Suppressor macrophage treated with lipopolysaccharide for 1 hour (primary cell): ENCODE measurements at regions not wholly inside any gene's neighbourhood (a gene's known extent, or its start where the extent isn't known, plus 50 kb on each side); places are given as distances from the start of the nearest gene placed in this dataset.

Experiments
- DNase-seq, 3 donors: peaks; one replicate each; pipeline ENCODE4 v3.0.0-alpha.2; 2020 to 2022

DNA sequence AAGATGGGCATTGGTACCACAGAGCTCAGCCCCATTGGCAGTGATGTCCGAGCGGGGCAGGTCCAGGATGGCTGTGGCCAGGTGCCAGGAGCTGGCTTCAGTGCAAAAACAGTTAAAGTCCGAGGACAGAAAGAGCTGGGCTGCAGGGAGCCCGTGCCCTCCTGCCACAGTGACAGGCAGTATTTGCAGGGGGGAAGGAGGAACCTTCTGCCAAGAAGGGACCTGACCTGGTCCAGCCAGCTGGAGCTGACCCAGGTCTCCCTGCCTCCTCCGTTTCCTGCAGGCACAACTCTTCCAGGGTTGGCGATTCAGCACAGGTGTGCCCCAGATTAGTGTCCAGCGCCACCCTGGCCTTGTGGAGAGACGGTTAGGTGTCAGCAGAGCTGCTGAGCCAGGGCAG is 199.0 kb downstream of the ENGASE start:
- no peak for DNase-seq

DNA sequence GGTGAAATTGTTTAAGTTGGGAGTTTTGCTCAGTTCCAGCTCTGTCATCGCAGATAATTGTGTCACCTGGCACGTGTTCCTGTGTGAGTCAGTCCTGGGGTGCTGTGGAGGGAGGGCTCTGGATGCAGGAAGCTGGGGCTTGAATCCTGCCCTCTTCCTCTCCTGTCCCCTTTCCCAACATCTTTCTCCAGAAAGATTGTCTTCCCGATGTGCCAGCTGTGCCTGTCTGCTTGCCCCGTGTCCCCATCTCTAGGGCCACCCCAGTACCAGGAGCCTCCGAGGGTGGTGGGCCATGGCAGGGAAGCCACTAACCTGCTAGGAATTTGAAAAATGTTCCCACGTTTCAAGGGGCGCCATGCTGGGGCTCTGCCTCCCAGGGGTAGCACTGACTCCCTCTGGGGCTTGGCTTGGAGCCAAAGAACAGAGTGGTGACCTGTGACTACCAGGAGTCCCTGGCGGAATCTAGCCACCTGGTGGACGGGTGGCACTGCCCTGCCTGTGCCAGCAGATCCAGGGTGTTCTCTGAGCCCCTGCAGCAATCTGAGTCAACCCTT is 198.1 kb downstream of the ENGASE start:
- peak in 2 of 3 donors; percentile 6 to 12 for DNase-seq

DNA sequence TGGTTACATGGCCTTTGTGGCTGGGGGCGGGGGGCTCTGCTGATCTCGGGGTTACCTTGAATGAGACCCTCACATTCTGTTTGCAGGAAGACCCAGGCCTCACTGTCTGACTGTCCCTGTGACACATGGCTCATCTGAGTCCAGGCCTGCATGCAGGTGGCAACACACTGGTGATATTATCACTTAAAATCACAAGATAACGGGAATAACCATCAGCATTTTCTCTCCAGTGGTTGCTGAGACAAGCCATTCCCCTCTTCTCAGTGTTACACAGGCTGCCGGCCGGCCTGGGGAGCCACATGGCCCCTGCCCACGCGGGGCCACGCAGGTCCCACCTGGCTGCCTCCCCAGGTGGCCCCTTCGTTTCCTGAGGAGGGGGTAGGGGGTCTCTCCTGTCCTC is 197.6 kb downstream of the ENGASE start:
- DNase-seq: no peak

DNA sequence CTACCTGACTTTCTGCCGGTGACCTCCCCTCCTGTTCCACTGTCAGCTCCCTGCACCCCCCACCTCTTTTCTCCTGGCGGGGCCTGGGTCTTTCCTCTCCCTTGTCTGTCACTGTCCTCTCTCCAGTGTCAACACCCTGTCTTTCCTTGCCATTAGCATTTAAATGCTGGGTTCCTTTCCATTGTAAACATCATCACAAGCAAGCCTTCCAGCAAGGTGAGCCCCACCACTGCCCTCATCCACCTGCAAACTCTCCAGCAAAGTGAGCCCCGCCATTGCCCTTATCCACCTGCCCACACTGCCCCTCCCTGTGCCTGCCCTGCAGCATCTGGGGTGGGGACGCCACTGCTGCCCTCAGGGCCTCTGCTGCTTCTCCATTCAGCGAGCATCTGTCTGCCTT is 195.0 kb downstream of the ENGASE start:
- DNase-seq: no peak

DNA sequence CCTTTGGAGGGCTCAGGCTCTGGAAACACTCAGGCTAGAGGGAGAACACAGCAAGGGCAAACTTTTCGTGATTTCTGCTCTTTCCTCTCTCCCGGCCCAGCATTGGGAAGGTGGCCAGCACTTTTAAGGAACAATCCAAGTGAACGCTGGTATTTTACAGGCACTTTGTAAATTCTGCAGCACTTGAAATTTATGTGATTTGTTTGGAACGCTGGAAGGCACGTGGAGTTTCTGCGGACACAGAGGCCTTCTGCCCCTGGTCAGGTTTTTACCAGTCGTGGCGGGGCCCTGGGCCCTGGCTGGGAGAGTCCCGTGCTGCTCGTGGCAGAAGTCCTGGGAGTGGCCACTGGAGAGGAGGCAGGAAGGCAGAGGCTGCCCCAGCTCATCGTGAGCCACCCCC is 188.6 kb downstream of the ENGASE start:
- DNase-seq: no peak

DNA sequence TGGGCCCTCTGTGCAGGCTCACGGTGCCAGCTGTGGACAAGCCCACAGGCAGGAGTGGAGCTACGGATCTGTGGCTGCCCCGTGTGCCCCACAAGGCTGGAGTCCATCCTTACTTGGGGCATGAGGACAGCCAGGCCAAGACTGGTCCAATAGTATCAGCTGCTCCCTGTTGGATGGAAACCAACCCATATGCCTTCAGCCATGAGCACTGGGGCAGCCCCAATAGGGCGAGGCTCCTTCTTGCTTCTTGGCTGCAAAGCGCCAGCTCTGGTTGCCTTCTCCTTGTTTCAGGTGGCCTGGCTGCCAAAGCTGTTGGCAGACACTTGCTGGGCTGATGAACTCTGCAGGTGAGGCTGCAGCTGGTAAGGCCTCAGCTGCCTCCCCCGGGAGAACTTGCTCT is 188.0 kb downstream of the ENGASE start:
- DNase-seq: no peak

DNA sequence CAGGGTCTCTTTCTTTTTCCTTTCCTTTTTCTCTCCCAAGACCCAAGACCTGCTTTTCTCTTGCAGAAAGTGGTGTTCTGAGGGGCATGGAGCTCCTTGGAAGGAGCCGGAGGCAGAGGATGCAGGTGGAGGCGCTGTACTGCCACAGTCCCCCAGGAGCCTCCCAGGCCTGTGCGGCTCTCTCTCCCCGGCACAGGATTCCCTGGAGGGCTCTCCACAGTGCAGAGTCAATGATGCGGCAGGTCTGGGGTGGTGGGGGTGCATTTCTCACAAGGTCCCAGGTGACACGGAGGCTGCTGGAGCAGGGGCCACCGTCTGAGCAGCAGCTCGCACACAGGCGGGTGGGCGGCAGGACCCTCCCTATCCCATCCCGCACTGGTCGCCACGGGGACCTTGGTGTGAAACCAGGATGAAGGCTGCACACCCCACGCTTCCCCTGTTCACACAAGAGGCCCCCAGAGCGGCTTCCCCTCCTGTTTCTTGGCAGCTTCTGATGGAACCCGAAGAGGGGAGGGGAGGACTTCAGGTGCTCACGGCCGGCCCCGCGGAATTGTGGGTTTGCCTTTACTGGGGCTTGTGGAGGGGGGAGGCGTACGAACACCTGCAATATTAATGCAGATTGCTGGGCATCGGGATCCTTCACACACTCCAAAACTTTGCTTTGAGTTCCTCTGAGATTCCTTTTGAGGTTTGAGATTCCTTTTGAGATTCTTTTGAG is 186.9 kb downstream of the ENGASE start:
- no peak for DNase-seq

DNA sequence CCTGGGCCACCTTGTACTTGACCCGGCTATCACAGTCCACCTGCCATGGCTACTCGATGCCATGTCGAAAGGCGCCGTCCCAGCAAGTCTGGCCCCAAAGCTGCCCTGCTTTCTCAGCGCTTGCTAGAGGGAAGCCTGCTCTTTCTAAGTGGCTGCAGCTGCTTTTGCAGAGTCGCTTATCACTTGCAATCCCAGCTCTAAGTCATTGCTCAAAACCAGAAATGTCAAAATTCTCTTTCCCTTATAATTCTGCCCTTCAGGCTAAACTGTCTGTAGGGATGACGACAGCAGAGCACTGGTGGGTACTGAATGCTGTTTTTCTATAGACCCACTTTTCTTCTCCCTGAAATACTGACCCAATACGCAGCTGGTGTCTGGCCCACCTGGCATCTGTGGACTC is 184.2 kb downstream of the ENGASE start:
- no peak for DNase-seq

DNA sequence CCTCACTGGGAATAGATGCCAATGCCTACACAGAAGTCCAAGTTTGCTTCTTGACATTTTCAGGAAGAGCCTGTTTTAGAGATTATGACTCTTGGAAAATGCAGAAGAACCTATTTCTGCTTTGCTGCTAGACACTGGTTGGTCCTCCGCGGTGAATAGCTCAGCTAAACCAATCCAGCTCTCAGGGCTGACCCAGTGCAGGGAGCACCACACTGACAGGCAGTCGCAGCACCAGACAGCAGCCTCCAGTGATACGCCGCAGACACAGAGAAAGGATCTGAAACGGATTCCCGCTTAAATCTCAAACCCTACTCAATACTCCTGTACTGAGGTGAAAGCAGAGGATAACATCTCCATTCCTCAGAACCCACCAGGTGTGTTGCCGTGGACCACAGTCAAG is 183.4 kb downstream of the ENGASE start:
- DNase-seq: no peak

DNA sequence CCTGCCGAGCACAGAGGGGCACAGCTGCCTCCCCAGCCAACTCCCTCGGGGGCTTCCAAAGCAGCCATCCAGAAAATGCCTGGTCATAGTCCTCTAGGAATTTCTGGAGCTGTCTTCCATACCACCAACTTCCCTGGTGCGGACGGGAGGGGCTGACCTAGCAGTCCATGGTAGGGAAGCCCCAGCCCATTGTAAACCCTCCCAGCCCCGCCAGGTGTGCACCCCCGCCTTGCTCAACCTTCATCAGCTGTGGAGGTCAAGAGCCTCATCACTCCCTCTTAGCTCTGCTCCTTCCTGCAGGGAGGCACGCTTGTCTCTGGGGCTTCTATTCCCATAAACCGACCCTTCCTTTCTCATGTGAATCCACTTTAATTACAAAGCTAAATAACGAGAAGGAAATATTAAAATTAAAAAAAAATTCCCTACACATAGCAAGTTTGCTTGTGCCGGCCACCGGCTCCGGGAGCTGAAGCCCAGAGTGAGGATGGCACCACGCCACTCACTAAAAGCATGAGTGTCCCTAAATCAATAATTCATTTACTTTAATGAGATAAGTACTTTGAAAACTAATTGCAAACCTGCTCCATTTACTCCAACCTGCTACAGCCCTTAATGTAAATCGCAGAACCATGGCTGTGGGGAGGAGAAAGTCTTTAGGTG is 181.4 kb downstream of the ENGASE start:
- DNase-seq: no peak

DNA sequence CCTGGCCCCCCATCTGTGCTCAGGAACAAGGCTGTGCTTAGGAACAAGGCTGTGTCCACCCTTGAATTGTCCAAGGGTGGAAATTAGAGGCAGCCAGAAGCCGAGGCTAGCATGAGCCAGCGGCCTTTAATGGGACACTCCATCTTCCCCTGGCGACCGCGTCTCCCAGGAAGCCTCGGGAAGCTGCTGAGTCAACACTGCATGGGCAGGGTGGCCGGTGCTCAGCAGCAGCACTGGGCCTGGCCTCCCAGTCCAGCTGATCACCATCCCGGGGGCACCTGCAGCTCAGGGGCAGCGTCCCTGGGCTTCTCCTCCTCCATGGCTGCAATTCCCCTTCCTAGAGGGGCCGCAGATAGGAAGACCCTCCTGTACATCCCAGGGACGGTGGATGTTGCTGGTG is 180.8 kb downstream of the ENGASE start:
- no peak for DNase-seq

DNA sequence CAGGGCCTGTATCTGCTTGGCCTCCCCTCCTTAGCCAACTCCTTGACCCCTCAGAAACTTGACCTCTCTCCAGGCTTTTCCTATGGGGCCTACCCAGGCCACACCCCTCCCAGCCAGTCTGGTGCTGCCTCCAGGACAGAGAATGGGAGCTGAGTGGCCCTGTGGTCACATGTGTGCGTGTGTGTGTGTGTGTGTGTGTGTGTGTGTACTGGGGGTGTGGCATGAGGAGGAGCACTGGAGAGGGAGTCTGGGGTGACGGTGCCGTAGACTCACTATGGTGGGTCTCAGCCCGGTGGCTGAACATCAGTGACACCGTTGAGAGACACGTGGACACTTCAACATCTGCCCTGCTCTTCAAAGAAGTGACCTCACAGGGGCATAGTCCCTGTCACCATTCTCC is 180.4 kb downstream of the ENGASE start:
- DNase-seq: no peak

DNA sequence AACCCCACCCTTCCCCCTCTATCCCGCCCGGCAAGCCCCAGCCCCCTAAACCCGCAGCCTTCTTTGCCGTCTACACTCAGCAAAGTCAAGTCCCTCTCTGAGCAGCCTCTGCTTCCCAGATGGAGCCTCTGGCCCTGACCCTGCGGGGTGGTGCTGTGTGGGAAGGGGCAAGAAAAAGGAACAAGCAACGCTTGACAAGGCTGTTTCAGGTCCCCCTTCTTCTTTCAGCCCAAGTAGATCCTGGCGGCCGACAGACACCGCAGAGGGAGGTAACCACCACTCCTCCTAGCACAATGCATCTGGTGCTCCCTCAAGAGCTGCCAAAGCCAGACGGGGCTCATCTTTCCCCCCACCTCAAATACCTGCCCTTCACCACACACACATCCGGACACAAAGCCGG is 178.3 kb downstream of the ENGASE start:
- DNase-seq: peak in 1 of 3 donors; percentile 7

DNA sequence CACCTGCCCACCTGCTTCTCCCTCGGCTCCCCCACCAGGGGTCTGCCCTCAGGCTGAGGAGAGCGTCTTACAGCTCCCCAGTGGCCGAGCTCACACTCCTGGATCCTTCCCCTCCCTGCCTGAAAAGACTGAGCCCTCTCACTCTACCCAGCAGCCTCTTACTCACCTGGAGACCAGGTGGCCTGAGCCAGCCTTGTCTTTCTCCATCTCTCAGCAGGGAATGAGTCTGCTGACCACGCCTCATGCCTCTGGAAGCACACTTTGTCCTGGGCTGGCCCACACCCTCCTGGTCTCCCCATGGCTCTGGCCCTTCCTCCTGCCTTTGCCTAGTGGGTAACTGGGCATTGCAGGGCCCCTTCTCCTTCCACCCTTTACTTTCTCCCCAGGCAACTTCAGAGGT is 177.2 kb downstream of the ENGASE start:
- DNase-seq: no peak

DNA sequence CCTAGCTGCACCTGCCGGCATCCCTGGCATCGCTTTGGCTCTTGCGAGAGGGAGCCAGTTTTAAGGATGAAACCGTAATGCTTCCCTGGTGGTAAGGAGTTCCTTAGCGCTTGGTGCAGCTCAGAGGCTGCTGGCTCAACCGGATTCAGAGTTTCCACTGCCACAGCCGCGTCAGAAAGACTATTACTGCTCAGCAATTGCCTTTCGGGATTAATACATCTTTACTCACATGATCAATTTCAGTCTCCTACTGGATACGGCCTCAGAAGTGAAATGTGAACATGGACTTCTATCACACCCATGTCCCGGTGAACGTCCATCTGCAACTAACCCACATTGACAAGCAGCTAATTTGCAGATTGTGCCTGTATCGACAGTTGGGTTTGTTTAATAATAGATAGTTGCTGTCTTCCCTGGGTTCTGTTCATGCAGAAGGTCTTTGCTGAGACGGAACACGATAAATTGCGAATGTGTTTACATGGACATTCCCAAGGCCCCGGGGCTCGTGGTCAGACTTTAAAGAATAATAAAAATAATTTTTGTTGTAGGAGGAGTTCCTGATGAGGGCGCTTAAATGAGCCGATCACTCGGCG is 175.4 kb downstream of the ENGASE start:
- DNase-seq: no peak

DNA sequence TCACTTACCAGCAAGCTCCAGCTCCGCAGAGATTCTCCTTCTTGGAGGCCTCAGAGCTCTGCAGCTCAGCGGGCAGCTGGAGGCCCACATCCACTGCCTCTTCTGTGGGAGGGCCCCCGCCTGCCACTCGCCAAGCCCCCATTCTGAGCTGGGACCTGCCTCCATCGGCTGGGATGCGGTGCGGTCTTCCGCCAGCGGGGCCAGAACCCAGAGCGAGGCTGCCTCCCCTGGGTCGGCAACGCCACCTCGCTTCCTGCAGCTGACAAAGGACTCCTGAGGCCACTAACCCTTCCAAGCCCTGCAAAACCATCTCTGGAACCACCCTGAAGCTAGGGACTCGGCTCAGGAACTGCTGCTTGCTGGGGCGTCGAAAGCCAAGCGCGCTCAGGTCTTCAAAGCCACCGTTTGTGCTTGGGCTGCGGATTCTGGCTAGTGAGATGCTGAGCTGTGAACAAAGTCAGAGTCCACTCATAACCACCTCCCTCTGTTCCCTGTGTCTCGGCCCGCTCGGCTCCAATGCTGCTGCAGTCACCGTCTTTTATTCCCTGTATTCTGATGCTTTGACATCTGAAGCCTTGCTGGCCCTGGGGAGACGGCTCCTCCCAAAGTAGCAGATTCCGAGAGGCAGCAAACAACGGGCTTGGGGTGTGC is 174.3 kb downstream of the ENGASE start:
- DNase-seq: no peak

DNA sequence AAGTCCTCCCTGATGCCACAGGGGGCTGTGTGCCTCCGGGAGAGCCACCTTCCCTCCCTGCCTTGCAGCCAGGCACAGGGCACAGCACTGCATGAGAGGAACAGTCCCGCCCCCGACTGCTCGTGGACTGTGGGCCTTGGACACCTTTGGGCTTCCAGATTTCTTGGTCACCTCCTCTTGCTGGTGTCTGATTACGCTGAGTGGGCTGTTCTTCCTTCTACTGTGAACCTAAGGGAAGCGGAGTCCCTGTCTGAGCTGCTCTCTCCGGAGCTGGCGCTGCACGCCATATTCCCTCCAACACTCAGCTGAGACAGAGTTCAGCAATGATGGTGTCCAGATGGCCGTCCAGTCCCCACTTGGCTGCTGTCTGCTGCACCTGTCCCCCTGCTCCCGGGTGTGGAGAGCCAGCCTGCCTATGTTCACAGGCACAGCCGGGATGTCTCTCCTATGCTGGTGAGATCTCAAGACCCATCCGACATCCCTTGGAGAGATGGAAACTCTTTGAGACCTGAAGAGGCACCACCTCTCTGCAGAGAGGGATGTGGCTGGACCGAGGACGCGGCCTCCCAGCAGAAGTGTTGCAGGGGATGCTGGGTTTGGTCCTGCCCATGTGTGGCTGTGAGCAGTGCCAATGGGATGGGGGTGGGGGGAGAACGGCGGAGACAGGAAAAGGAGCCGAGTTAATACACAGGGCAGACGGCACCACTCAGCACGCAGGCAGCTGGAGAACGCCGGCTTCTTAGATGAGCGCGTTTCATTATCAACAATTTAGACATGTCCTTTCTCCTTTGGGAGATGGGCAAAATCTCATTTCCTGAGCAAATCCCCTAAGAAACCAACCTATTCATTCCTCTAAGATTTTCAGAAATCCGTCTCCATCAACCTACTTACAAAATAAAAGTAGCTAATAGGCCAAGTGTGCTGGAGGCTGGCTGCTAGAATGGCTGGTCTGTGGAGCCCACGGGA is 171.9 kb downstream of the ENGASE start:
- DNase-seq: no peak

DNA sequence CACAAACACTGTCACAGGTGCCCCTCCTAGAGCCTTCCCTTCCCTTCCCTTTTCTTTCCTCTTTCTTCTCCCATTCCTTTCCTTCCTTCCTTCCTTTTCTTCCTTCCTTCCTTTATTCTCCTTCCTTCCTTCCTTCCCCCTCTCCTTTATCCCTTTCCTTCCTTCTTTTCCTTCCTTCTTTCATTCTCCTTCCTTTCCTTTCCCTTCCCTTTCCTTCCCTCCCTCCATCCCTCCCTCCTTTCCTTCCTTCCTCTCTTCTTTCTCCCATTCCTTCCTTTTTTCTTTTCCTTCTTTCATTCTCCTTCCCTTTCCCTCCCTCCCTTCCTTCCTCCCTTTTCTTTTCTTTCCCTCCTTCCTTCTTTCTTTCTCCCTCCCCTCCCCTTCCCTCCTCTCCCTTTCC is 170.0 kb downstream of the ENGASE start:
- no peak for DNase-seq

DNA sequence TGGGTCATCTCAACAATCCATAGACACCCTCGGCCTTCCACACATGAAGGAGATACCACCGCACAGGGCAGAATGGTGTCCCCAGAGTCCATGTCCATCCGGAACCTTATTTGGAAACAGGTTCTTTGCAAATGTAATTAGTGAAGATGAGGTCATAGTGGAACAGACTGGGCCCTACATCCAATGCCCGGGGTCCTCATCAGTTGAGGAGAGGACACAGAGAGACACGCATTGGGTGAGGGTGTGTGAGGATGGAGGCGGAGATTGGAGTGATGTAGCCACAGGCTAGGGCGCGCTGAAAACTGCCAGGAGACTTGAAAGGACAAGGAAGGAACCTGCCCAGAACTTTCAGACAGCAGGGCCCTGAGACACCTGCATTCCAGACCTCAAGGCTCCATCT is 169.4 kb downstream of the ENGASE start:
- no peak for DNase-seq

DNA sequence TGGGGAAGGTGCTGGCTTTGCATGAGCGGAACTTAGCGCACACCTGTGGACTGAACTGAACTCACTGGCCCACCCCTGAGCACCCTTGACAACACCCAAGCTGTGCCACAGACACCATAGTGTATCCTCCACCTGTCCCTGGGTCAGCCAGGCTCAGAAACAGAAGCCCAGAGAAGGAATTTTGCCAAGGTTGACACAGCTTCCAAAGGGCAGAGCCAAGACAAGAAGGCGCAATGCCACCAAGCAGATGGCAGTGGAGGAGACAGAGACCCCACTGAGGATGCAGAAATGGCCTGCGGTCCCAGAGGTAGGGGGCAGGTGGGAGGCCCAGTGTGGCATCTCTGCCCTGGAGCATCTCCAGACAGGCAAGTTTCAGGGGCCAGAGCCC is 169.0 kb downstream of the ENGASE start:
- no peak for DNase-seq

DNA sequence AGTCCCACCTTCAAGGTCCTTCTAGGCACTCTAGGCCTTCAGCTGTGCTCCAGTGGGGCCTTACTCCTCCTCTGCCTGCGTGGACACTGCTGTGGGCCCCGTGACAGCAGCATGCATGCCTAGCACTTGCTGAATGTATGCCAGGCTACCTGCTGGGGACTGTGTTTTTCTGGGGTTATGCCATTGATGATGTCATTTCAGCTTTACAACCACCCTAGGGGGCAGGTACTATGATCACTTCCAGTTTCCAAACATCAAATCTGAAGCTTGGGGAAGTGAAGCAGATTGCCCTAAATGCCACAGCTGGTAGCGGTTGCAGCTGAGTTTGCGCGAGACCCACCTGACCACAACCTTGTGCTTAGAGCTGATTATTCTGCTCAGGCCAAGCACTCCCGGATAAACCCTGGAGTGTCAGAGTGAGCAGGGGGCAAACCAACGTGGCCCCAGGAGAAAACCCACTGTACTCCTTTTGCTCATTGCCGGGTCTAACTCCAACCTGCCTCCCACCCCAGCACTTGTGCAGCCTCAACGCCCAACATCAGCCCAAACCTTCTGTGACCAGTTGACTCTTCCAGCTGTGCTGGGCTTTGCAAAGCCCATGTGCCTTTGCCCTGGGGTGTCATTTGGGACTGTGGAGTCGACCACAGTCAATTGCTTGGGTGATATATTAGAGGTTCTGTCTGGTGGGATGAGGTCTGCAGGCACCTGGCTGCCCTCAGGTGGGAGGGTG is 168.4 kb downstream of the ENGASE start:
- DNase-seq: no peak

DNA sequence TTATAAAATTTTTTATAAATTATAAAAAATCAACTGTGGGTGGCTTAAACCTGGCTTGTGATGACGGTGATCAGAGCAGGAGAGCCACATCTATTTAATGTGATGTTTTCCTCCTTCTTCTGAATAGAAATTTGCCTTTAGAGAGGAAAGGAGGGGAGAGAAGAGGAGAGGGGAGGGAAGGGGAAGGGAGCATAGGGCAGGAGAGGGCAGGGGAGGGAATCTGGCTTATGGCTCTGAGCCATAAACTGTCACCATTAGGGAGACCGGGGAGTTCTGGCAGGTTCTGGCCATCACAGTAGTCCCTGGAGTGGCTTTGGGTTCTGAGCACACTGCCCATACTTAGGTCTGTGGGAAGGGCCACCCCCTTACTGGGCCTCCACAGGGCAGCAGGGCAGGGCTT is 167.8 kb downstream of the ENGASE start:
- DNase-seq: no peak
